ENCODE measurements at regions not wholly inside any gene's neighbourhood (a gene's known extent, or its start where the extent isn't known, plus 50 kb on each side); places are given as distances from the start of the nearest gene placed in this dataset.
"Not testable (repeated sequence)": the region's sequence is repeated elsewhere in the genome, so short reads cannot be mapped to it uniquely, and the experiment has no call there.

DNA sequence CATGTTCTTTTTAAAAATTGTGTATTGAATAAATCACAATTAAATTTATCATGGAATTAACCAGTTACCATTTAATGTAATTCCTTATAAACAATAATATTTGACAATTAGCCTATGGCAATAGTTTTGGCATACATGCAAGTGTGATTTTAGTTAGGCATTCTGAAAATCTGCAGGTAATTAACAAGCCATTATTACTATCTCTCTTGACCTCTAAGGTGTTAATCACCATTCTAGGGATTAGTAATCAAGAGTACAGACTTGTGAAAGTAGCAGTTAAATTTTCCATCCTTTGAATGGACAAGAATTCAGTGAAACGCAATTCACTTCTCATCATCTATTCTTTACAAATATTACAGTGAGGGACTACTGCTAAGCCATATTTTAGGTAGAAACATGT is 127.7 kb upstream of the CHST9 start:
- no peak overlapping the region for H3K27ac Mint-ChIP-seq
- ATAC-seq (no peak), DNase-seq (ENCODE audit: low spot score in 2 of 2) (no peak)
- peaks cover 8 to 10% of the 10 kb centered on the region in 2 donors for H3K9me3 Mint-ChIP-seq
- H3K36me3 Mint-ChIP-seq = no peaks in the 10 kb centered on the region

DNA sequence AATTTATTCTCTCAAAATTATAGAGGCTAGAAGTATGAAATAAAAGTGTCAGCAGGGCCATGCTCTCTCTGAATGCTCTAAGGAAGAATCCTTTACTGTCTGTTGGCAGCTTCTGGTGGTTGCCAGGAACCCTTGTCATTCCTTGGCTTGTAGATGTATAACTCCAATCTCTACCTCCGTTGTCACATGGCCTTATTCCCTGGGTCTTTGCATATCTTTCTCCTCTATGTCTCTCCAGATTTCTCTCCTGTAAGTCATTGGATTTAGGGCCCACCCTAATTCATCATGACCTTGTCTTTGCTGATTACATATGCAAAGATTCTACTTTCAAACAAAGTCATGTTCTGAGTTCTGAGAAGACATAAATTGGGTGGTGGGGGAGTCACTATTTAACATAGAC is 127.0 kb upstream of the CHST9 start:
- H3K9me3 Mint-ChIP-seq = peaks cover 8 to 10% of the 10 kb centered on the region in 2 donors
- no peak for ATAC-seq
- H3K36me3 Mint-ChIP-seq = no peaks in the 10 kb centered on the region
- DNase-seq (ENCODE audit: low spot score in 2 of 2) = no peak
- H3K27ac Mint-ChIP-seq = no peak overlapping the region

DNA sequence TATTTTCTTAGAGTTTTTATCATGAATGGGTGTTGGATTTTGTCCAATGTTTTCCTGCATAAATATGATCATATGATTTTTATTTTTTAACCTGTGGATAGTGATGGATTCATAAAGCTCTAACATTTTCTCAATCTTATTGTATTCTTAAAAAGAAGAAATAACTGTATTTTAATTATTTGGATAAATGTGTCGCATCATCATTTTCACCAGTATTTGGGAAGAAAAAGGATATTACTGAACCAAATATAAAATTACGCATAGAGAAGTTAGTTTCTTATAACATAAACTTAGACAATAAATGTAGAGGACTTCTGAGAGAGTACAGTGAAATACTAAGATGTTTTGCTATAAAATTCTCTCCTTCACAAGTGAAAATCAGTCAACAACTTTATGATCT is 126.0 kb upstream of the CHST9 start:
- no peaks in the 10 kb centered on the region for H3K36me3 Mint-ChIP-seq
- no peak overlapping the region for H3K27ac Mint-ChIP-seq
- ATAC-seq = no peak

DNA sequence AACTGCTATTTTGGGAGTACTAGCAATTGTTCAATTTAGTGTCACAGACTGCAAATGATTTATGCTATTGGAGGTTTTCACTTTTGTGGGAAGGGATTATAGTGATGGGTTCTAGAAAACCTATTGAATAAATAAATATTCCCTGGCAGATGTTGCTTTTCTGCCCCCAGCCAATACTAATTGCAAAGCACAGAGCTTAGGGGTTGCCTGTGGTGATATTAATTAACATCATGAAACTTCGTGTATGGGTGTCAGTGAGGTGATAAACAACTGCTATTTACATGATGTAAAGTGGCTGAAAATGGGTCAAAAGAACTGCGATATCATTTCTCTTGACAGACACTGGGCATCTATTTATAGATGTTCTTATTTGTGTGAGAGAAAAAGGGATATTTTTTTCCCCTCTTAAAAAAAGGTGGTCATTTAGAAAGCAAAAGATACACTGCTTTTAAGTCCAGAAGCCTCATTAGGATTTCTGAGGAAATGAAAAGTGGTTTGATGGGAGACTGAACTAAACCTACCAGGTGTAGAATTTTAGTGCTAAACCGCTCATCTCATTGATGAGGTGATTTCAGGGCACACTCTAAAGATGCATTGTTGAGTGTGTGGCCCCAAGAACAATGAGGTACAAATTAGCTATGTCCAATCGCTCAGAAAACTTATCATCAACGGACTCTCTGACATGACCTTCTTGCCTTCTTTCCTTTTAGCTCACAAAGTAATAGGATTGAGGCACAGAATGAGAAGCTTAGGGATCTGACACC is 116.7 kb upstream of the CHST9 start:
- DNase-seq (ENCODE audit: low spot score in 2 of 2) = no peak
- Mint-ChIP-seq H3K27ac (no peak overlapping the region), H3K36me3 (no peaks in the 10 kb centered on the region), H3K9me3 (peaks cover 8 to 18% of the 10 kb centered on the region in 2 donors)
- no peak for ATAC-seq

More for the DNA sequence above, 126.0 kb upstream of the CHST9 start:
- no peak for DNase-seq (ENCODE audit: low spot score in 2 of 2)
- H3K9me3 Mint-ChIP-seq = peaks cover 11 to 13% of the 10 kb centered on the region in 2 donors

DNA sequence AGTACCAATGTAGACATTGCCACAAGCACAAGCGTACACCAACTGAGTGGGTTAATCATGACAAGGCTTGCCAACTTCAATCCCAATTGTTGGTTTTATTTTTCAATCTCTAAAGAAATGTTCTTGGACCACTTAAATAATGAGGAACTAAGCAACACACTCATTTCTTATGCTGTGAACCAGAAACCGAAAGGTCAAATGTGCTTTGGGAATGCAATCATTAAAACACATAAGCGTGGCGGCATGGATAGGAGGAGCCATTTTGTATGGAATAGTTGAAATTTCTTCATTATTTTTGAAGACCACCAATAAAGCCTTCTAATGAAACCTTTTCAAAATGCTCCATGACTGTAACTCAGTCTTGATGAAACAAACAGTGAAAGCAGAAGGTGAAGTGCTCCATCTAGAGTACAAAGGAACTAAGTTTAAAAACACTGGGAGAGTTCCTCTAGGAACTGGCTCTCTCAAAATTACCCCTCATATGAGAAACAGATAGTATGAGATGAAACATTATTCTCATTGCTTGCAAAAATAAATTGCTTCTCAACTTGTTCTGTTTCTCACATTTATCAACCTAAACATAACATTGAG is 113.2 kb upstream of the CHST9 start:
- Mint-ChIP-seq H3K36me3 (no peaks in the 10 kb centered on the region), H3K9me3 (peaks cover 7 to 15% of the 10 kb centered on the region in 2 donors), H3K27ac (no peak overlapping the region)
- ATAC-seq (no peak), DNase-seq (ENCODE audit: low spot score in 2 of 2) (no peak)

DNA sequence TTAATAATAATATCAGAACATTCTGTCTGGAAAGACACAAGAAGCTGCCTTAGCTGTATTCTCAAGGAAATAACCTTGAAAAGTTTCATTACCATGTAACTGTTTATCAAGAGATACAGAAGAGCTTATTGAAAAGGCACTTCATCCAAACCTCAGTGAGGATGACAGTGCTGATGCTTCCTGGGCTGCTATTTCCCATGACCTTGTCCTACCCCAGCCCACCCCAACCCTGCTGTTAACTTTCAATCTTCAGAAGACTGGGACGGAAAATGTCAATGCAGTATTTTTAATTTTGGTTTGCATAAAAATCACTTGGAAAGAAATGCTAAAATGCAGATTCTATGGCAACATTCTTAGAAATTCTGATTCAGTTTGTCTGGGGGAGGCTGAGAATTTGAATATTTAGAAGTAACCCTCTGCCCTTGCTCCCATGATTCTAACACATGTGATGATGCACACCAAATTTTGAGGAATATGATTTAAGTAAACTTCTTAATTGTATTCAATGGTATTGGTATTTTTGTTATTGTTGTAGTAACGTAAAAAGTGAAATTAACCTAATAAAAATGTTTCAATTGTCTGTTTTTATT is 101.0 kb upstream of the CHST9 start:
- H3K36me3 Mint-ChIP-seq; DNase-seq (ENCODE audit: low spot score in 2 of 2); ATAC-seq; H3K27ac Mint-ChIP-seq: not testable (repeated sequence)
- H3K9me3 Mint-ChIP-seq = peaks cover 8 to 12% of the 10 kb centered on the region in 2 donors

DNA sequence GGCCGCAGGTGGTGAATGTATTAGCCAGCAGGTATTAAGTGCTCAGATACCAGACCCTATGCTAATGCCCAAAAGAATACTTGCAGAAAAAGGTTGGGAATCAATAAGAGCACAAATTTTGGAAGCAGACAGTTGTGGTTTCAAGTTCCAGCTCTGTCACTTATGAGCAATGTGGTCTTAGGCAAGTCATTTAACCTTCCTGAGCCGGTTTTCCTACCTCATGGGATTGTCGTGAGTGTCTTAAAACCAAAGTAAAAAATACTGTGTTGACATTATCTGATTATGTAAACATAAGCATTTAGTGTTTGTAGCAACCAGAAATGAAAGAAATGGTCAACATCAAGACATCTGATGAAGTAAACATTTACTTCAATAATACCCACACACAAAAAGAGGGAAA is 93.0 kb upstream of the CHST9 start:
- peaks cover 18 to 20% of the 10 kb centered on the region in 2 donors for H3K9me3 Mint-ChIP-seq
- ATAC-seq (no peak), DNase-seq (ENCODE audit: low spot score in 2 of 2) (no peak)
- H3K27ac Mint-ChIP-seq = no peak overlapping the region
- peaks cover 0 to 9% of the 10 kb centered on the region in 2 donors for H3K36me3 Mint-ChIP-seq

DNA sequence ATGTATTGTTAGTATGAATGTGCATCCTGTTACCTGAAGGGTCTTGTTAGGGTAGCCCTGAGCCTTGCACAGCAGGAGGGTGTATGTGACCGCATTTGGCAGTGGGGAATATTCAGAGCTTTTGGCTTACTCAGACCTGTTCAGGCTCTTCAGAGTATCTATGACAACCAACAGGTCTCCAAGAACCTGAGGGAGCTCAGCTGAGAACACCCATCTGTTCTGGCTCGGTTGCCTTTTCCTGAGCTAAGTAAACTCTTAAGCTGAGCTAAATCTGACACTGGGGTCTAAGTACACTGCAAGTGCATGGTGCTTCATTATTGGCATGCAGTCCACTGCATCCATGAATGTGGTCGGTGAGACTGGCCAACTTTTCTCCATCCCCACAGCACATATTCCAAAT is 92.4 kb upstream of the CHST9 start:
- no peak for ATAC-seq
- Mint-ChIP-seq H3K9me3 (peaks cover 18 to 20% of the 10 kb centered on the region in 2 donors), H3K36me3 (peaks cover 0 to 9% of the 10 kb centered on the region in 2 donors), H3K27ac (no peak overlapping the region)
- DNase-seq (ENCODE audit: low spot score in 2 of 2) = no peak

DNA sequence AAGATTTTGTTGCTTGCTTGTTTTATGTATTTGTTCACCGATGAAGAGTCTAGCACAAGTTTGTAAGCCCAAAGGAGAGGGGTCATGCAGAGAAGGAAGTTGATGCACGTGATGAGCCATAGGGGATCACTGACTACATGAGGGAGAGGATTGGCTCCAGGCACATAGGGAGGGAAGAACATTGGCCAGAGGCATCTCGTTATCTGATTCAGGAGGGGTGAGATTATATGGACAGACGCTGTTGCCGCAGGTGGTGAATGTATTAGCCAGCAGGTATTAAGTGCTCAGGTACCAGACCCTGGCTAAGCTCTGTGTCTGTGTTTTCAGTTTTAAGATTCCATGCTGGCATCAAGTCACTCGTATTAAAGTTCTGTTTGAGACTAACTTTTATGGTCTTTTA is 91.8 kb upstream of the CHST9 start:
- DNase-seq (ENCODE audit: low spot score in 2 of 2) = no peak
- H3K9me3 Mint-ChIP-seq = peaks cover 18 to 20% of the 10 kb centered on the region in 2 donors
- H3K36me3 Mint-ChIP-seq = peaks cover 0 to 9% of the 10 kb centered on the region in 2 donors
- H3K27ac Mint-ChIP-seq = no peak overlapping the region
- no peak for ATAC-seq

DNA sequence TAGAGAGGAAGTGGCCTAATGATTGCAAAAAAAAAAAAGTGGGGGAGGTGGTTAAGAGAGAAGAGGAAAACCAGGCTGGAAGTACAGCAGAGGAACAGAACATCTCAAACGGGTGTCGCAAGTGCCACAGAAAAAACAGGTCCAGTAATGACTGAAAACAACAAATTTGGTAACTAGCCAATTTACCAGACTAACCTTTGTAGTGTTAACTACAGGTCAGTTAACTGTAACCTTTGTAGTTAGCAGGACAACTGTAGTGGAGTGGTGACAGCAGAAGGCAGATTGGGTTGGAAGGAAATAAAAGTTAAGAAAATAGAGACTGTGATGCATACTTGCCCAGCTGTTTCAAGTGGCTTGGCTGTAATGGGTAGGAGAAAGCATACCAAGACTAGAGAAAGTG is 91.4 kb upstream of the CHST9 start:
- no peak for ATAC-seq
- H3K9me3 Mint-ChIP-seq = peaks cover 18 to 20% of the 10 kb centered on the region in 2 donors
- H3K27ac Mint-ChIP-seq = no peak overlapping the region
- DNase-seq (ENCODE audit: low spot score in 2 of 2) = no peak
- H3K36me3 Mint-ChIP-seq = peaks cover 0 to 11% of the 10 kb centered on the region in 2 donors

DNA sequence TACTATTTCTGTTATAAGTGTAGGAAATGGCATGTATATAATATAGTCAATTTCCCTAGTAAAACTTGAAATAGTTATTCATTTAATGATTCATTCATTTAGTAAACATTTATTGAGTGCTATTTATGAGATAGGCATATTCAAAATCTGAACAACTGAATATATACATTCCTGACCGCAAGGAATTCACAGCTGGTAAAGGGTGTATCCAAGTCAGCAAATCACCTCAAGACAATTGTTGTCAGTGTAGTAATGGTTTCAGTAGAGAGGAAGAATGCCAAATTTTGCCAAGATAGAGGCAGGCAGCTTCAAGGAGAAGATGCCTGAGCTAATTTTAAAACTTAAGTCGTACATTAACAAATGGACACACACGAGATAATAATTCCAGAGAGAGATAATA is 89.8 kb upstream of the CHST9 start:
- H3K9me3 Mint-ChIP-seq = peaks cover 18 to 20% of the 10 kb centered on the region in 2 donors
- ATAC-seq = no peak
- H3K27ac Mint-ChIP-seq = no peak overlapping the region
- peaks cover 0 to 15% of the 10 kb centered on the region in 2 donors for H3K36me3 Mint-ChIP-seq
- DNase-seq (ENCODE audit: low spot score in 2 of 2) = no peak

DNA sequence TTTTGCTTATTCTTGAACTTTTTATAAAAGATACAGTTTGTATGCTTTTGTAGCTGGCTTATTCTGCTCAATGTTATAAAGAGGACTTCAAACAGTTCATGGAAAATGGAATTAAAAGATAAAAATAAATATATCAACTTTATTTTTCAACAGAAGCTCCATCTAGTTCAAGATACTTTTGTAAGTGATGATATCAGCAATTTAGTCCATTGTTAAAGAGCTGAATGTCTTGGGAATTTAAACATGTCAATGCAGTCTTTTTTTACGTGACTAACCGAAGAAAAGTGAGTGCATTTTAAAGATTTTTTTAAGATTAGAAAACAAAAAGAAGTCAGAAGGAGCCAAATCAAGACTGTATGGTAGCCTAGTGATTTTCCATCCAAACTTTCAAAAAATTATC is 85.4 kb upstream of the CHST9 start:
- peaks cover 0 to 13% of the 10 kb centered on the region in 2 donors for H3K36me3 Mint-ChIP-seq
- DNase-seq (ENCODE audit: low spot score in 2 of 2) = no peak
- no peak for ATAC-seq
- H3K27ac Mint-ChIP-seq = no peak overlapping the region
- peaks cover 3 to 9% of the 10 kb centered on the region in 2 donors for H3K9me3 Mint-ChIP-seq

DNA sequence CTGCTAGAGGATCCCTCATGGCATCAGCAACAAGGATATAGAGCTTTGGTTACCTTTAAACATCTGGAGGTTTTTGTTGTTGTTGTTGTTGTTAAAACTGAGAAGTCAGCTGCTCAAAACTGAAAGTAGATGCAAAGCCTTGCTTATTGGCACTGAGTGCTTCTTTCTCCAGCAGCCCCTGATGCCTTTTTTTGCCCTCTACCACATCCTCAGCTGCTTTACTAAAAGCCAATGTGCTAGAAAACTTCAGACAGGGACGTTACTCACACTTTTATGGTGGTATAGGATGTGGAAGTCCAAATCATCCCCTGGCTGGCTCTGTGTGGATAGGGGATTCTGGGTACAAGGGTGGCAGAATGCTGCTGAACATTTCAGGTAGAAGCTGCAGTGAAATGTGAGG is 78.3 kb upstream of the CHST9 start:
- no peak overlapping the region for H3K27ac Mint-ChIP-seq
- H3K36me3 Mint-ChIP-seq = peaks cover 0 to 16% of the 10 kb centered on the region in 2 donors
- no peak for DNase-seq (ENCODE audit: low spot score in 2 of 2)
- no peak for ATAC-seq
- peaks cover 14 to 25% of the 10 kb centered on the region in 2 donors for H3K9me3 Mint-ChIP-seq

DNA sequence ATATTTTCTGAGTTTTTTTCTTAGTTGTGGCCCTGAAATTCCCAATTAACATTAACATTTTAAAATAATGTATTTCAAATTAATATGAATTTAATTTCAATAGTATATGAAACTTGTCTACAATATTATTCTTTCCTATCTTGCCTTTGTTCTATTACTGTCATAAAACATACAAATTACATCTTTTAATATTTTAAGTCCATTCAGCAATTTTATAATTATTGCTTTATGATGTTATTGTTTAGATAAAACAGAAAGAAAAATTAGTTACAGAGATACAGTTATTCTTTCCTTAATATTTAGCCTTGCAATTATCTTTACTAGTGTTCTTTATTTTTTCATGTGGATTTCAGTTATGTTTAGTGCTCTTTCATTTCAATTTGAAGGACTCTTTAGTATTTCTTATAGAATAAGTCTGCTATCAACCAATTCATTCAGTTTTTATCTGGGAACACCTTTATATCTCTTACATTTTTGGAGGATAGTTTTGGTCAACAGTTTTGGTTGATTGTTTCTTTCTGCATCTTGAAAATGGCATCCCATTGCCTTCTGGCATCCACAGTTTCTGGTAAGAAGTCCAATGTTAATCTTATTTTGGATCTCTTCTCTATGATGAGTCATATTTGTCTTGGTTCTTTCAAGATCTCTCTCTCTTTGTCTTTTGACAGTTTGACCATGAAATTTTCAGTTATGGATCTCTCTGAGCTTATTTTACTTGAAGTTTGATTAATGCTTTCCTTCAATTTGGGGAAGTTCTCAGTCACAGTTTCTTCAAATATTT is 76.9 kb upstream of the CHST9 start:
- no peak for DNase-seq (ENCODE audit: low spot score in 2 of 2)
- Mint-ChIP-seq H3K9me3 (peaks cover 14 to 25% of the 10 kb centered on the region in 2 donors), H3K27ac (no peak overlapping the region), H3K36me3 (peaks cover 0 to 16% of the 10 kb centered on the region in 2 donors)
- no peak for ATAC-seq

DNA sequence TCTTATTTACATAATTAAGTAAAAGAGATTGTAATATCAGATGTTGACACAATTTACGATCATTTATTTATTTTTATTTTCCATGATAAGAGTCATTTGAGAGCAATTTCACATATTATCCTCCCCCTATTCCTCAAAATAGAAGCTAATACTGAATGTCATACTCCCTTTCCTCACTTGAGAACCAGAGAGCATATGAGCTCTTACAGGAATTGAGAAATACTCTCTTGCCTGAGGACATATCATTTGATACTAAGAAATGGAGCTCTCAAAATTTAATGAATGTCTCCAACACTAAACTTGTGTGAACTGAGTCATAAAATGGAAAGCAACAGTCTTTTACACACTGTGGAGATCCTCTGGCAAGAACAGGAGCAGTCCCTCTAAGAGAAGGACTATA is 68.5 kb upstream of the CHST9 start:
- H3K9me3 Mint-ChIP-seq = peaks cover 11 to 13% of the 10 kb centered on the region in 2 donors
- ATAC-seq (no peak), DNase-seq (ENCODE audit: low spot score in 2 of 2) (no peak)
- no peak overlapping the region for H3K27ac Mint-ChIP-seq
- H3K36me3 Mint-ChIP-seq = peaks cover 0 to 5% of the 10 kb centered on the region in 2 donors

DNA sequence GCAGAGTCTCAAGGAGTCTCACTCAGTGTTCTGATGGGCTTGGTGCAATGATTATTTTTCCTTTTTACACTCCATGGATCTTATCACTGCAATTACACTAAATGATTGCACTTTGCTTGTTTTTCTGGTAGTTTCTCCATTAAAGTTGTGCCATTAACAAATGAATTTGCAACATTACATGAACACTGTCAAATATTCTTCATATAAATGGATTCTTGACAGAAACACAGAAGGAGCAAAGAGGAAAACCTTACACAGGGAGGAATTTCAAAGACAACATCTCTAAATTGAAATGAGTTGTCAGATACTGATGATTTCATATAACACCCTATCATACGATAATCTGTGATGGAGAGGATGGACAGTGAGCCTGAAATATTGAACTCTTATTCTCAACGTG is 65.4 kb upstream of the CHST9 start:
- H3K27ac Mint-ChIP-seq = no peak overlapping the region
- DNase-seq (ENCODE audit: low spot score in 2 of 2) = no peak
- no peak for ATAC-seq
- H3K9me3 Mint-ChIP-seq = peaks cover 17 to 25% of the 10 kb centered on the region in 2 donors
- H3K36me3 Mint-ChIP-seq = peaks cover 0 to 5% of the 10 kb centered on the region in 2 donors

DNA sequence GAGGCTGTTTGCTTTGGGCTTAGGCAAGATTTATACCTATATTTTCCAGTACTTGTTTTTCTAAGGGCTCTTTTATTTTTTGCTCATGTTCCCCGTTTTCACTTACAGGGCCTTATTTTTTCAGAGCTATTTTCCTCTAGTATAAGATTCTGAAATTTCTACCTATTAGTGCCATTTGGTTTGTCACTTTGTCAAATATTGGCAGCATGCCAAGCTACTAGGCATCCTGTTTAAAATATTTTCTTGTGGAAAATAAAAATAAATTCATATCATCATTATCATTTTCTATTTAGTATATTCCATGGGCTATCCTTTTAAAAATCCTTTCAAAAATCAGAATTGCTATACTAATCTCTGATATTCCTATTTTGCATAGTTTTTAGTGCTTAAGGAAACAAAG is 64.8 kb upstream of the CHST9 start:
- Mint-ChIP-seq H3K27ac (no peak overlapping the region), H3K9me3 (peaks cover 17 to 25% of the 10 kb centered on the region in 2 donors), H3K36me3 (peaks cover 0 to 5% of the 10 kb centered on the region in 2 donors)
- ATAC-seq = no peak
- DNase-seq (ENCODE audit: low spot score in 2 of 2) = no peak

Measured in activated naive CD4-positive, alpha-beta T cell treated with anti-CD3 and anti-CD28 coated beads, Interleukin-2, amount 50 U/mL, for 72 hours (primary cell).